HG03558 (cell line): ENCODE measurements at regions not wholly inside any gene's neighbourhood (a gene's known extent, or its start where the extent isn't known, plus 50 kb on each side); places are given as distances from the start of the nearest gene placed in this dataset.

ENCODE experiments used
- ATAC-seq: cut with Tn5 transposase; IDR thresholded peaks from one replicate; pipeline ENCODE4 v1.9.1; 2021; ENCODE audit warnings: moderate number of reproducible peaks; ENCODE audit not compliant: unreplicated experiment; ENCODE audit errors: extremely low read depth

- ATAC-seq, result no peak
These were observed 336.4 kb upstream of the HAND2 start for GRCh38 chr4:173866322-173867026.

- no peak for ATAC-seq
These were observed 332.7 kb upstream of the HAND2 start for GRCh38 chr4:173862754-173863153.

- ATAC-seq, result no peak
These were observed 330.1 kb upstream of the HAND2 start for GRCh38 chr4:173860094-173860493.

- no peak for ATAC-seq
These were observed 329.2 kb upstream of the HAND2 start for GRCh38 chr4:173859091-173859713.

- no peak for ATAC-seq
These were observed 328.4 kb upstream of the HAND2 start for GRCh38 chr4:173858471-173858870.

- no peak for ATAC-seq
These were observed 327.8 kb upstream of the HAND2 start for GRCh38 chr4:173857828-173858227.

GRCh38 chr4:173855015-173855414, 325.0 kb upstream of the HAND2 start:
- no peak for ATAC-seq

- no peak for ATAC-seq
These were observed 322.7 kb upstream of the HAND2 start for GRCh38 chr4:173852775-173853174.

- ATAC-seq, result no peak
These were observed 315.6 kb upstream of the HAND2 start for GRCh38 chr4:173845580-173845979.

GRCh38 chr4:173839865-173840264, 309.8 kb upstream of the HAND2 start:
- no peak for ATAC-seq

GRCh38 chr4:173837517-173837916, 307.5 kb upstream of the HAND2 start:
- ATAC-seq, result no peak

GRCh38 chr4:173835903-173836302, 305.9 kb upstream of the HAND2 start:
- no peak for ATAC-seq

GRCh38 chr4:173834151-173834550, 304.1 kb upstream of the HAND2 start:
- no peak for ATAC-seq

GRCh38 chr4:173829565-173829964, 299.5 kb upstream of the HAND2 start:
- ATAC-seq, result no peak

- ATAC-seq, result no peak
These were observed 297.7 kb upstream of the HAND2 start for GRCh38 chr4:173827707-173828106.

- no peak for ATAC-seq
These were observed 291.8 kb upstream of the HAND2 start for GRCh38 chr4:173821876-173822275.

GRCh38 chr4:173821036-173821435, 291.0 kb upstream of the HAND2 start:
- ATAC-seq, result no peak

GRCh38 chr4:173807347-173807746, 277.3 kb upstream of the HAND2 start:
- no peak for ATAC-seq

- no peak for ATAC-seq
These were observed 275.9 kb upstream of the HAND2 start for GRCh38 chr4:173805884-173806283.

- no peak for ATAC-seq
These were observed 272.6 kb upstream of the HAND2 start for GRCh38 chr4:173802662-173803022.

GRCh38 chr4:173801876-173802661, 272.0 kb upstream of the HAND2 start:
- ATAC-seq, result no peak
